Thoracic aorta (tissue), 2 donors: ENCODE measurements at regions not wholly inside any gene's neighbourhood (a gene's known extent, or its start where the extent isn't known, plus 50 kb on each side); places are given as distances from the start of the nearest gene placed in this dataset.

Source experiments
- ATAC-seq: fragments of 150-250 bp; one replicate; pipeline ENCODE4 v1.8.0; 2017; ENCODE audit warnings: low read depth; ENCODE audit not compliant: insufficient number of reproducible peaks, low FRiP score
- DNase-seq: peaks from one replicate; pipeline ENCODE4 v3.0.0-alpha.2; 2020; ENCODE audit warnings: low spot score
- H3K27ac ChIP-seq, 2 donors: fragments of 200-600 bp; sonication (generic); 1 replicate in 1 of 2; 2 replicates in 1 of 2; pipeline ENCODE4 v1.5.1; 2016; ENCODE audit warnings: mild to moderate bottlenecking in 2 of 2, moderate library complexity in 2 of 2
- H3K27me3 ChIP-seq: fragments of 200-600 bp; sonication (generic); replicated peaks from 2 replicates; pipeline ENCODE4 v1.6.0; 2016; ENCODE audit warnings: mild to moderate bottlenecking; ENCODE audit not compliant: insufficient read depth
- H3K36me3 ChIP-seq: fragments of 200-600 bp; sonication (generic); one replicate; pipeline ENCODE4 v1.5.1; 2016
- H3K4me1 ChIP-seq, 2 donors: fragments of 200-600 bp; sonication (generic); 1 replicate in 1 of 2; 2 replicates in 1 of 2; pipeline versions ENCODE4 v1.5.1 to v1.6.0; 2016; ENCODE audit warnings: low read depth in 2 of 2, mild to moderate bottlenecking in 1 of 2; ENCODE audit not compliant: control insufficient read depth in 1 of 2
- H3K4me3 ChIP-seq: fragments of 200-600 bp; sonication (generic); 2 replicates; pipeline ENCODE4 v1.5.1; 2016; ENCODE audit warnings: mild to moderate bottlenecking
- H3K9me3 ChIP-seq: fragments of 200-600 bp; sonication (generic); 2 replicates; pipeline ENCODE4 v1.5.1; 2016
- CTCF ChIP-seq: fragments of 200-600 bp; sonication (generic); IDR thresholded peaks from one replicate; pipeline ENCODE4 v1.5.1; 2019; ENCODE audit warnings: antibody characterized with exemption

- ATAC-seq: no peak
Measured at GRCh38 chr1:212155219-212155618, 119.7 kb downstream of the DTL start.

GRCh38 chr1:212157252-212157651 lies 121.7 kb downstream of the DTL start:
- no peak for ATAC-seq
- Histone ChIP-seq H3K27ac (no peak overlapping the region), H3K4me1 (peaks cover 0 to 13% of the 10 kb centered on the region in 2 donors), H3K27me3 (no peaks in the 10 kb centered on the region), H3K4me3 (no peak overlapping the region), H3K9me3 (no peaks in the 10 kb centered on the region), H3K36me3 (no peaks in the 10 kb centered on the region)
- no peak for TF ChIP-seq CTCF
- DNase-seq: no peak

More at GRCh38 chr1:212155219-212155618, 119.7 kb downstream of the DTL start:
- TF ChIP-seq CTCF: no peak
- no peak overlapping the region for H3K4me3 ChIP-seq
- H3K27me3 ChIP-seq: no peaks in the 10 kb centered on the region
- no peak for DNase-seq
- no peak overlapping the region for H3K27ac ChIP-seq
- no peaks in the 10 kb centered on the region for H3K36me3 ChIP-seq
- no peaks in the 10 kb centered on the region for H3K9me3 ChIP-seq
- H3K4me1 ChIP-seq: no peaks in the 10 kb centered on the region

DNA sequence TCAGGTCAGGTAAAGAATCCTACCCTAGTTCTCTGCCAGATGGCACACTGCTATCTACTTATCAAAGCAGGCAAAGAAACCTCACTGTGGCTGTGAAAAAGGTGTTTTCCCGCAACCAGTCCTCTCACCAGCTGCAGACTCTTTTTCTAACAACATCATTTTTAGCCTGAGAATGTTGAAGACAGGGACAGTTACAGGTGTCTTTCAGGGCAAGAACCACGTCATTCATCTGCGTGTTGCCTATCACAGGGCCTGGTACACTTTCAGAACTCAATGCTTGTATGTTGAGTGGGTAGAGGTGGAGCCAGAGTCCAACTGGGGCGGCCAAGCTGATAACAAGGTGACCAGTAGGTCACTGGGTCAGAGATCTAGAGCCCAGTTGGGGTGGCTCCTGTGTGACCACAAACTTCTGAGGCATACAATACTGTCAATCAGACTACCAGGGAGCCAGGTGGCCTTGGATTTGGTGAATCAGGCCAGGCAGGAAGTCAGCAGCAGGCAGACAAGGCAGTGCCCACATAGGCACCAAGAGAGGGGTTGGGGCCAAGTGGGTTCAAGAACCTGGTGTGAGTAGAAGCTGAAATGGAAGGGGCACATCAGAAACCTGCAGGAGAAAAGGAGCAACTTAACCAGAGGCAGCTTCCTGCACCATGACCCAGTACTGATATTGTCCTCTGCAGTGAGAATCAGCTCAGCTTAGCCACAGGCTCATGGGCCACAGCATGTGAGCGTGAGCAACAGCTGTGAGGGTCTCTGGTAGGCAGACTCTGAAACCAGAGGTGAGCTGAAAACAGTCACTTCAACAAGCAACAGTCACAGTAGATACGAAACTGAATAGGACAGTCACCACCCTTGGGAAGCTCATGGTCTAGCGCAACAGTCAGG lies 123.6 kb downstream of the DTL start:
- no peaks in the 10 kb centered on the region for H3K9me3 ChIP-seq
- DNase-seq (no peak), ATAC-seq (no peak)
- no peaks in the 10 kb centered on the region for H3K27me3 ChIP-seq
- H3K4me1 ChIP-seq: peaks cover 4 to 23% of the 10 kb centered on the region in 2 donors
- H3K4me3 ChIP-seq: no peak overlapping the region
- no peak overlapping the region for H3K27ac ChIP-seq
- TF ChIP-seq CTCF: no peak
- no peaks in the 10 kb centered on the region for H3K36me3 ChIP-seq

DNA sequence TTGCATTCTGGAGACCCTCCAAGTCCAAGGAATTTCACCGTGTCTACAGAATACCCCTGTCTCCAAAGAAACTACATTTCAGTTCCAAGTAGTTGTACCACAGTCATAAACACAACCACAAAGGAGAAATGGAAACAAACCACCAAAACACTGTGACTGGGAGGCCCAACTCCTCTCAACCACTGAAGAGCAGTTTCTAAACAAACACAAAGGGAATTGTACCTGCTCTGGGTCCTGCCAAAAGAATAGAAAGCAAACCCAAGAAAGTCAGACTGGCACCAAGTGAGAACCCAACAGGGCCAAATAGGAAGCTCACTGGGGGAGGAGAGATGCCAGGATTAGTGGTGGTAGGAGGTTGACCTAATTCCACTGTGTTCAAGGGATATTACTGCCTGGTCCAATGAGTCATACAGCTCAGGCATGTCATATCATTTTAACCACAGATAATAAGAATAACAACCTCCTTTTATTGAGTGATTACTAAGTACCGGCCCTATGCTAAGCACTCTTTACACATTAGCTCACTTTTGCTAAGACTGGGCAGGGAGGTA lies 123.9 kb upstream of the PPP2R5A start:
- Histone ChIP-seq H3K27me3 (no peaks in the 10 kb centered on the region), H3K4me3 (no peak overlapping the region), H3K9me3 (no peaks in the 10 kb centered on the region), H3K27ac (no peak overlapping the region), H3K4me1 (peaks cover 4 to 23% of the 10 kb centered on the region in 2 donors), H3K36me3 (no peaks in the 10 kb centered on the region)
- TF ChIP-seq CTCF: no peak
- ATAC-seq (no peak), DNase-seq (no peak)

DNA sequence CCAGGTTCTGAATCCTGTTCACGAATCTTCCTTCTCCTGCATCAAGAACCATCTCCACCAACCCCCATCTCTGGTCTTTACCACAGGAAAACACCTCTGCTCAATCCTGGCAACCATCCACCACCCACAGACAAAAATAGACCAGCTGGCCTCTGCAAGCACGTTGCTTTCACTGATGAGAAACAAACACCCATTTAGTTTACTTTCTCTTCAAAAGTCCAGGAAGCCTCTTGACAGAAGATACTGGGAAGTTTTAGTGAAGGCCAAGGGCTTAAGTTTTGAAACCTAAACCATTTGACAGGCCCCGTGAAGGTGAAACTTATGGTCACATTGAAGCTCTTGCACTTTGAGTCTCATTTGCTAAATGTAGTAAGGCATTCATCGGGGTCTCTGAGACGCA lies 122.6 kb upstream of the PPP2R5A start:
- Histone ChIP-seq H3K9me3 (no peaks in the 10 kb centered on the region), H3K27me3 (no peaks in the 10 kb centered on the region), H3K36me3 (no peaks in the 10 kb centered on the region), H3K4me3 (no peak overlapping the region), H3K4me1 (peaks cover 4 to 28% of the 10 kb centered on the region in 2 donors), H3K27ac (no peak overlapping the region)
- TF ChIP-seq CTCF: no peak
- ATAC-seq (no peak), DNase-seq (no peak)
